ENCODE measurements at regions not wholly inside any gene's neighbourhood (a gene's known extent, or its start where the extent isn't known, plus 50 kb on each side); places are given as distances from the start of the nearest gene placed in this dataset.

DNA sequence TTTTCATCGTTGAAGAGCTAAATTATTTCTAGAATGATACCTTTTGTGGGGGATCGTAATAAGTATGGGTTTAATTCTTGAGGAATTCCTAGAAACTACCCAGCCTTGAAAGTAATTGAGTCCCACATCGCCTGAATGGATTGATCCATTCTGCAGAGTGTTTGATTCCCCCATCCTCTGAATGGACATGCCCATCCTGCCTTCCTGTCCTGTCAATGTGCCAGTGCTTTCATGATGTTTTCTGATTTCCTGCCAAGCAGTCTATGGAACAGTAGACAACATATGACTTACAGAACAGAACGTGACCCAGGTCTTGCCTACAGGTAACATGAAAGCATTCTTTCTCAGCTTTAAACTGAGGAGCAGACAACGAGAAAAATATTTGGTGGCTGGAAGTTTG is 319.2 kb downstream of the DRD1 start:
- no peak for DNase-seq
- TF ChIP-seq EP300 (IDR thresholded peaks at IDR 0.05) (no peak), POLR2A (IDR thresholded peaks at IDR 0.05) (no peak)
- TF ChIP-seq, protein P1, sequence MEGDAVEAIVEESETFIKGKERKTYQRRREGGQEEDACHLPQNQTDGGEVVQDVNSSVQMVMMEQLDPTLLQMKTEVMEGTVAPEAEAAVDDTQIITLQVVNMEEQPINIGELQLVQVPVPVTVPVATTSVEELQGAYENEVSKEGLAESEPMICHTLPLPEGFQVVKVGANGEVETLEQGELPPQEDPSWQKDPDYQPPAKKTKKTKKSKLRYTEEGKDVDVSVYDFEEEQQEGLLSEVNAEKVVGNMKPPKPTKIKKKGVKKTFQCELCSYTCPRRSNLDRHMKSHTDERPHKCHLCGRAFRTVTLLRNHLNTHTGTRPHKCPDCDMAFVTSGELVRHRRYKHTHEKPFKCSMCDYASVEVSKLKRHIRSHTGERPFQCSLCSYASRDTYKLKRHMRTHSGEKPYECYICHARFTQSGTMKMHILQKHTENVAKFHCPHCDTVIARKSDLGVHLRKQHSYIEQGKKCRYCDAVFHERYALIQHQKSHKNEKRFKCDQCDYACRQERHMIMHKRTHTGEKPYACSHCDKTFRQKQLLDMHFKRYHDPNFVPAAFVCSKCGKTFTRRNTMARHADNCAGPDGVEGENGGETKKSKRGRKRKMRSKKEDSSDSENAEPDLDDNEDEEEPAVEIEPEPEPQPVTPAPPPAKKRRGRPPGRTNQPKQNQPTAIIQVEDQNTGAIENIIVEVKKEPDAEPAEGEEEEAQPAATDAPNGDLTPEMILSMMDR (IDR thresholded peaks at IDR 0.05) = no peak
- intact Hi-C loops (cut with DNase I) = no loop called here
- no peak overlapping the region for H3K27ac ChIP-seq
- H3K4me3 ChIP-seq = no peak overlapping the region
- no peaks in the 10 kb centered on the region for H3K4me1 ChIP-seq (ENCODE audit: insufficient read depth)
- H3K9me3 ChIP-seq = no peaks in the 10 kb centered on the region
- H3K36me3 ChIP-seq = no peaks in the 10 kb centered on the region
- 67 to 71% (median 69%) methylated on average over 5 of the region's 5 CpGs for WGBS, 3 donors
- H3K27me3 ChIP-seq = no peaks in the 10 kb centered on the region

DNA sequence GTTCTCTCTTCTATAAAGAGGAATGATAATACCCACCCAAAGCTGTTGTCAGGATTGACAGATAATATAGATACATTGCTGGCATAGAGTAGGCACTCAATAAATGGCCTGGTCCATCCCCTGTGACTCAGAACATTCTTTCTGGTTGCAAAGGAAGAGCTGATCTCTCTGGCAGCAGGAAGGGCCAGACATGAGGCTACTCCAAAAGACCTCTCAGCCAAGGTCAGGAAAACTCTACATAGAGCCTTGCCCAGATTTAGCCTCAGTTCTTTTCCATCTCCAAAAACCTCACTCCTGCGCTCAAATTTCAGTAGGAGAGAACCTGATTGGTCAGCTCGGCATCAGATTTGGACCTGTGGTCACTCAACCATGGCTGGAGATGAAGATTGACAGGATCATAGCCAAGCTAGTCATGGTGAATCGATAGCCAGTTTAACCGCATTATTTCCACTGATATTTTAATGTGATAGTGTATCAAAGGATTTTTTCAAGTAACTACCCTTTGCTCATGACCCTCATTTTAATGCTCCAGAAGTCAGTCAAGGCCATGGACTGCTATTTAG is 319.6 kb downstream of the DRD1 start:
- no peaks in the 10 kb centered on the region for H3K27me3 ChIP-seq
- WGBS, 3 donors = 81 to 93% (median 86%) methylated on average over 4 of the region's 4 CpGs
- H3K4me3 ChIP-seq = no peak overlapping the region
- H3K27ac ChIP-seq = no peak overlapping the region
- no peaks in the 10 kb centered on the region for H3K9me3 ChIP-seq
- no peak for DNase-seq
- no peaks in the 10 kb centered on the region for H3K36me3 ChIP-seq
- H3K4me1 ChIP-seq (ENCODE audit: insufficient read depth) = no peaks in the 10 kb centered on the region
- no peak for TF ChIP-seq EP300 (IDR thresholded peaks at IDR 0.05)
- TF ChIP-seq POLR2A (IDR thresholded peaks at IDR 0.05) = no peak
- TF ChIP-seq, protein P1 (IDR thresholded peaks at IDR 0.05) = no peak
- intact Hi-C loops (cut with DNase I) = no loop called here

DNA sequence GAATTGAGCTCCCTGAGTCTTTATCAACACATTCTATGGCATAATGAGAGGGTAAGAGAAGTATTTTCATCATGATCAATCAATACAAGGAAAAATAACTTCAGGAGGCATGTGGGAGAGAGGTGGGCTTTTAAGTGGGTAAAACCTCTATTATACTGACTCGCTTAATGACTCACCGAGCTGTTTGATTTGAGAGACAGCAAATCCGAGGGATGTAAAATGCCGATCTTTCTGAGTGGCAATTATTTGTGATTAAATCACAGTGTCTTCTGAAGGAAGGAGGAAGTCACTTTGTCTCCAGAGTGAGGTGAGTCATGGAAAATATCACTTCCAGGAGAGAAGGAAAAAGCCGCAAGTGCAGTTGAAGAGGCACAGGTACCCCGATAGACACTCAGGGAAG is 320.4 kb downstream of the DRD1 start:
- no peaks in the 10 kb centered on the region for H3K27me3 ChIP-seq
- no peaks in the 10 kb centered on the region for H3K9me3 ChIP-seq
- H3K27ac ChIP-seq = no peak overlapping the region
- H3K4me3 ChIP-seq = no peak overlapping the region
- TF ChIP-seq, protein P1 (IDR thresholded peaks at IDR 0.05) = no peak
- no peak for TF ChIP-seq EP300 (IDR thresholded peaks at IDR 0.05)
- TF ChIP-seq POLR2A (IDR thresholded peaks at IDR 0.05) = no peak
- no peaks in the 10 kb centered on the region for H3K36me3 ChIP-seq
- WGBS, 3 donors = 82 to 83% (median 83%) methylated on average over 6 of the region's 6 CpGs
- no peak for DNase-seq
- H3K4me1 ChIP-seq (ENCODE audit: insufficient read depth) = no peaks in the 10 kb centered on the region
- intact Hi-C loops (cut with DNase I) = no loop called here

DNA sequence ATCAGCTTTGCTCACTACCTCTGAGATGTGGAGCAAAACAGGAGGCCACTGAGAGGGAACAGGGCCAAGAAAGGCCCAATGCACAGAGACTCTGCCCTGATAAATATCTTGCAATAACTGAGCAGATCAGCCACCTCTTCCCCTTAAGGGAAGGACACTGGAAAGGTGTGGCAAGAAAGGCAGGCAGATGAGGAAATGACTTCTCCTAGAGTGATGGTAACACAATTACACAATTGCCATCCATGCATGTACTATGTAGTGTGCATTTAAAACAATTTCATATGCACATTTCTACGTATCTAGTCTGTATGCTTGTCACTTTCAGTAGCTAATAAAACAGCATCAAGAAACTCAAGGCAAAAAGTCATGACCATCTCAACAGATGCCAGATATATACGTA is 322.5 kb downstream of the DRD1 start:
- DNase-seq = no peak
- no peaks in the 10 kb centered on the region for H3K4me1 ChIP-seq (ENCODE audit: insufficient read depth)
- intact Hi-C loops (cut with DNase I) = no loop called here
- 64 to 74% (median 65%) methylated on average over 2 of the region's 2 CpGs for WGBS, 3 donors
- no peaks in the 10 kb centered on the region for H3K27me3 ChIP-seq
- no peak overlapping the region for H3K4me3 ChIP-seq
- no peak overlapping the region for H3K27ac ChIP-seq
- no peaks in the 10 kb centered on the region for H3K36me3 ChIP-seq
- H3K9me3 ChIP-seq = no peaks in the 10 kb centered on the region
- TF ChIP-seq, protein P1 (IDR thresholded peaks at IDR 0.05) = no peak
- no peak for TF ChIP-seq EP300 (IDR thresholded peaks at IDR 0.05)
- TF ChIP-seq POLR2A (IDR thresholded peaks at IDR 0.05) = no peak

Measured in ovary (tissue), 7 donors.